SK-N-SH (cell line): ENCODE measurements at regions not wholly inside any gene's neighbourhood (a gene's known extent, or its start where the extent isn't known, plus 50 kb on each side); places are given as distances from the start of the nearest gene placed in this dataset.

ENCODE experiments used
- EP300 ChIP-seq, 2 experiments: IDR thresholded peaks; 2 replicates each; pipeline versions ENCODE4 v1.4.0 to v1.6.1; 2012; ENCODE audit warnings: borderline replicate concordance in 1 of 2, low read depth in 1 of 2, low read length in 1 of 2
- JUND ChIP-seq: IDR thresholded peaks from 2 replicates; pipeline ENCODE4 v1.4.0; 2012
- MXI1 ChIP-seq: IDR thresholded peaks from 2 replicates; pipeline ENCODE4 v1.6.1; 2012; ENCODE audit warnings: mild to moderate bottlenecking, low read depth, low read length, improper control_type of control experiment
- POLR2AphosphoS5 ChIP-seq: IDR thresholded peaks from 2 replicates; pipeline ENCODE4 v1.6.1; 2012; ENCODE audit warnings: low read depth, low read length
- SMC3 ChIP-seq: IDR thresholded peaks from 2 replicates; pipeline ENCODE4 v1.6.1; 2012; ENCODE audit warnings: low read depth, low read length, improper control_type of control experiment
- TAF1 ChIP-seq: IDR thresholded peaks from 2 replicates; pipeline ENCODE4 v1.6.1; 2012; ENCODE audit warnings: low read depth, mild to moderate bottlenecking, low read length, moderate library complexity, borderline replicate concordance
- USF2 ChIP-seq: fragments of 150-350 bp; IDR thresholded peaks from 2 replicates; pipeline ENCODE4 v1.6.1; 2017; ENCODE audit warnings: antibody characterized with exemption, low read length, low read depth, borderline replicate concordance
- TF ChIP-seq, protein P1 (sequence below): fragments of 200-600 bp; sonication (generic); IDR thresholded peaks from 2 replicates; pipeline ENCODE4 v1.6.1; 2017; ENCODE audit warnings: antibody characterized with exemption, mild to moderate bottlenecking, moderate library complexity
- TF ChIP-seq, protein P2 (sequence below): IDR thresholded peaks from 2 replicates; pipeline ENCODE4 v1.4.0; 2012; ENCODE audit warnings: low read depth, borderline replicate concordance

GRCh38 chr2:125837611-125838010 lies 818.3 kb upstream of the GYPC start:
- TF ChIP-seq JUND (no peak), SMC3 (no peak), POLR2AphosphoS5 (no peak), EP300 (IDR thresholded peaks at IDR 0.05; ENCODE audit: borderline replicate concordance in 1 of 2, low read depth in 1 of 2, low read length in 1 of 2) (no peak), MXI1 (no peak), TAF1 (no peak), USF2 (no peak)
- TF ChIP-seq, protein P1, sequence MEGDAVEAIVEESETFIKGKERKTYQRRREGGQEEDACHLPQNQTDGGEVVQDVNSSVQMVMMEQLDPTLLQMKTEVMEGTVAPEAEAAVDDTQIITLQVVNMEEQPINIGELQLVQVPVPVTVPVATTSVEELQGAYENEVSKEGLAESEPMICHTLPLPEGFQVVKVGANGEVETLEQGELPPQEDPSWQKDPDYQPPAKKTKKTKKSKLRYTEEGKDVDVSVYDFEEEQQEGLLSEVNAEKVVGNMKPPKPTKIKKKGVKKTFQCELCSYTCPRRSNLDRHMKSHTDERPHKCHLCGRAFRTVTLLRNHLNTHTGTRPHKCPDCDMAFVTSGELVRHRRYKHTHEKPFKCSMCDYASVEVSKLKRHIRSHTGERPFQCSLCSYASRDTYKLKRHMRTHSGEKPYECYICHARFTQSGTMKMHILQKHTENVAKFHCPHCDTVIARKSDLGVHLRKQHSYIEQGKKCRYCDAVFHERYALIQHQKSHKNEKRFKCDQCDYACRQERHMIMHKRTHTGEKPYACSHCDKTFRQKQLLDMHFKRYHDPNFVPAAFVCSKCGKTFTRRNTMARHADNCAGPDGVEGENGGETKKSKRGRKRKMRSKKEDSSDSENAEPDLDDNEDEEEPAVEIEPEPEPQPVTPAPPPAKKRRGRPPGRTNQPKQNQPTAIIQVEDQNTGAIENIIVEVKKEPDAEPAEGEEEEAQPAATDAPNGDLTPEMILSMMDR, result no peak
- TF ChIP-seq, protein P2, sequence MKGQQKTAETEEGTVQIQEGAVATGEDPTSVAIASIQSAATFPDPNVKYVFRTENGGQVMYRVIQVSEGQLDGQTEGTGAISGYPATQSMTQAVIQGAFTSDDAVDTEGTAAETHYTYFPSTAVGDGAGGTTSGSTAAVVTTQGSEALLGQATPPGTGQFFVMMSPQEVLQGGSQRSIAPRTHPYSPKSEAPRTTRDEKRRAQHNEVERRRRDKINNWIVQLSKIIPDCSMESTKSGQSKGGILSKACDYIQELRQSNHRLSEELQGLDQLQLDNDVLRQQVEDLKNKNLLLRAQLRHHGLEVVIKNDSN, result no peak
